WTC11 (cell line): ENCODE measurements at regions not wholly inside any gene's neighbourhood (a gene's known extent, or its start where the extent isn't known, plus 50 kb on each side); places are given as distances from the start of the nearest gene placed in this dataset.

Source experiments
- ATAC-seq: fragments of 200-7000 bp; cut with Tn5 transposase; 2 replicates; pipeline ENCODE4 v1.10.0; 2021; ENCODE audit warnings: mild to moderate bottlenecking, moderate library complexity
- CTCF ChIA-PET: fragments of 300-600 bp; sonication (Branson Sonifier 250); formaldehyde crosslinking; loops from one replicate; lab custom pipeline; 2021; ENCODE audit warnings: antibody characterized with exemption; lab: Charles Lee
- POLR2A ChIA-PET: fragments of 350-600 bp; sonication (Branson Sonifier 250); formaldehyde crosslinking; loops from one replicate; lab custom pipeline; 2021; ENCODE audit warnings: antibody characterized with exemption; lab: Charles Lee
- DNase-seq: peaks from one replicate; pipeline ENCODE4 v3.0.0; 2021; ENCODE audit warnings: low spot score
- H3K27ac Mint-ChIP-seq: 2 replicates; pipeline ENCODE4 v1.8.0; 2021; ENCODE audit warnings: mixed read lengths
- H3K27me3 Mint-ChIP-seq: 2 replicates; pipeline ENCODE4 v1.8.0; 2021; ENCODE audit warnings: low read depth, mild to moderate bottlenecking, moderate library complexity, mixed read lengths
- H3K36me3 Mint-ChIP-seq: 2 replicates; pipeline ENCODE4 v1.8.0; 2021; ENCODE audit warnings: mixed read lengths
- H3K4me1 Mint-ChIP-seq: 2 replicates; pipeline ENCODE4 v1.8.0; 2022; ENCODE audit warnings: mixed read lengths
- H3K4me3 Mint-ChIP-seq: 2 replicates; pipeline ENCODE4 v1.8.0; 2021; ENCODE audit warnings: mild to moderate bottlenecking, moderate library complexity, mixed read lengths
- H3K9me3 Mint-ChIP-seq: 2 replicates; pipeline ENCODE4 v1.8.0; 2021; ENCODE audit warnings: mixed read lengths
- CBFB ChIP-seq: sonication (generic); formaldehyde crosslinking; IDR thresholded peaks from 2 replicates; pipeline ENCODE4 v1.8.1; 2022; ENCODE audit warnings: mild to moderate bottlenecking, low read depth, missing genetic modification reagents
- CREM ChIP-seq: sonication (generic); formaldehyde crosslinking; IDR thresholded peaks from 2 replicates; pipeline ENCODE4 v1.8.1; 2022; ENCODE audit warnings: mild to moderate bottlenecking, missing genetic modification reagents, moderate library complexity
- ELF4 ChIP-seq: sonication (generic); formaldehyde crosslinking; IDR thresholded peaks from 2 replicates; pipeline ENCODE4 v1.8.1; 2022; ENCODE audit warnings: low read depth, mild to moderate bottlenecking, moderate library complexity, missing genetic modification reagents
- FOXK1 ChIP-seq: sonication (generic); formaldehyde crosslinking; IDR thresholded peaks from 2 replicates; pipeline ENCODE4 v1.8.0; 2022; ENCODE audit warnings: mild to moderate bottlenecking, moderate library complexity, missing genetic modification reagents
- FOXP4 ChIP-seq: sonication (generic); formaldehyde crosslinking; IDR thresholded peaks from 2 replicates; pipeline ENCODE4 v1.8.0; 2022; ENCODE audit warnings: mild to moderate bottlenecking, missing genetic modification reagents
- GRHL2 ChIP-seq: fragments of 250-450 bp; sonication (Bioruptor Pico); IDR thresholded peaks from 2 replicates; pipeline ENCODE4 v1.8.0; 2022; ENCODE audit warnings: mild to moderate bottlenecking, moderate library complexity; ENCODE audit not compliant: insufficient replicate concordance, severe bottlenecking
- GTF2I ChIP-seq: fragments of 250-450 bp; sonication (Bioruptor Pico); conservative IDR thresholded peaks from 2 replicates; pipeline ENCODE4 v1.4.0; 2021; ENCODE audit warnings: mild to moderate bottlenecking
- KAT7 ChIP-seq: sonication (generic); formaldehyde crosslinking; IDR thresholded peaks from 2 replicates; pipeline ENCODE4 v1.8.1; 2023; ENCODE audit warnings: missing genetic modification reagents, mild to moderate bottlenecking, borderline replicate concordance
- MAX ChIP-seq: sonication (generic); formaldehyde crosslinking; IDR thresholded peaks from 2 replicates; pipeline ENCODE4 v1.8.0; 2022; ENCODE audit warnings: mild to moderate bottlenecking, missing genetic modification reagents
- MYBL2 ChIP-seq: sonication (generic); formaldehyde crosslinking; IDR thresholded peaks from 2 replicates; pipeline ENCODE4 v1.8.1; 2023; ENCODE audit warnings: mild to moderate bottlenecking, moderate library complexity, missing genetic modification reagents
- NFE2L1 ChIP-seq: sonication (generic); formaldehyde crosslinking; IDR thresholded peaks from 2 replicates; pipeline ENCODE4 v1.8.1; 2023; ENCODE audit warnings: missing genetic modification reagents
- TEAD1 ChIP-seq: sonication (generic); formaldehyde crosslinking; IDR thresholded peaks from 2 replicates; pipeline ENCODE4 v1.8.0; 2022; ENCODE audit warnings: mild to moderate bottlenecking, missing genetic modification reagents
- USF2 ChIP-seq: sonication (generic); formaldehyde crosslinking; IDR thresholded peaks from 2 replicates; pipeline ENCODE4 v1.8.1; 2023; ENCODE audit warnings: mild to moderate bottlenecking, missing genetic modification reagents, moderate library complexity
- ZBTB43 ChIP-seq: sonication (generic); formaldehyde crosslinking; IDR thresholded peaks from 2 replicates; pipeline ENCODE4 v1.8.1; 2023; ENCODE audit warnings: mild to moderate bottlenecking, missing genetic modification reagents
- ZNF232 ChIP-seq: sonication (generic); formaldehyde crosslinking; IDR thresholded peaks from 2 replicates; pipeline ENCODE4 v1.8.0; 2022; ENCODE audit warnings: mild to moderate bottlenecking, missing genetic modification reagents
- ZNF317 ChIP-seq: sonication (generic); formaldehyde crosslinking; IDR thresholded peaks from 2 replicates; pipeline ENCODE4 v1.8.1; 2023; ENCODE audit warnings: low read depth, mild to moderate bottlenecking, moderate library complexity, missing genetic modification reagents, borderline replicate concordance
- TF ChIP-seq, protein P1 (sequence below): sonication (generic); formaldehyde crosslinking; IDR thresholded peaks from 2 replicates; pipeline ENCODE4 v1.8.0; 2022; ENCODE audit warnings: missing genetic modification reagents
- TF ChIP-seq, protein P2 (sequence below): sonication (generic); formaldehyde crosslinking; IDR thresholded peaks from 2 replicates; pipeline ENCODE4 v1.8.1; 2022; ENCODE audit warnings: mild to moderate bottlenecking, missing genetic modification reagents, moderate library complexity, borderline replicate concordance

DNA sequence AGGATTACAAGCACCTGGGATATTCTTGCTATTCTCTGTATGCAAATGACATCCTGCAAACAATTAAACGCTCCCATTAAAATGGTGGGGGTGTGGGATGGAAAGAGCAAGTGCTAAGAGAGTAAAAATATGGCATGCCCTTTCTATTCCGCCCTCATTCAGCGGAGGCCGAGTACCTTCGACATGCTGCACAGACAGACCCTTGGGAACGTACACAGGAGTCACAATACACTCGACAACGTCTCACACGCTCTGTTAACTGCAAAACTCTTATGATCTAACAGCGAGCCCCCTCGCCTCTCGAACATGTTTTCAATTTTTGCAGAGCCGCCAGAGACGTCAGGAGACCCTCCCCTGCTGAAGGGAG, 322.2 kb downstream of the CEMIP2 start (continued):
- TF ChIP-seq, protein P1, sequence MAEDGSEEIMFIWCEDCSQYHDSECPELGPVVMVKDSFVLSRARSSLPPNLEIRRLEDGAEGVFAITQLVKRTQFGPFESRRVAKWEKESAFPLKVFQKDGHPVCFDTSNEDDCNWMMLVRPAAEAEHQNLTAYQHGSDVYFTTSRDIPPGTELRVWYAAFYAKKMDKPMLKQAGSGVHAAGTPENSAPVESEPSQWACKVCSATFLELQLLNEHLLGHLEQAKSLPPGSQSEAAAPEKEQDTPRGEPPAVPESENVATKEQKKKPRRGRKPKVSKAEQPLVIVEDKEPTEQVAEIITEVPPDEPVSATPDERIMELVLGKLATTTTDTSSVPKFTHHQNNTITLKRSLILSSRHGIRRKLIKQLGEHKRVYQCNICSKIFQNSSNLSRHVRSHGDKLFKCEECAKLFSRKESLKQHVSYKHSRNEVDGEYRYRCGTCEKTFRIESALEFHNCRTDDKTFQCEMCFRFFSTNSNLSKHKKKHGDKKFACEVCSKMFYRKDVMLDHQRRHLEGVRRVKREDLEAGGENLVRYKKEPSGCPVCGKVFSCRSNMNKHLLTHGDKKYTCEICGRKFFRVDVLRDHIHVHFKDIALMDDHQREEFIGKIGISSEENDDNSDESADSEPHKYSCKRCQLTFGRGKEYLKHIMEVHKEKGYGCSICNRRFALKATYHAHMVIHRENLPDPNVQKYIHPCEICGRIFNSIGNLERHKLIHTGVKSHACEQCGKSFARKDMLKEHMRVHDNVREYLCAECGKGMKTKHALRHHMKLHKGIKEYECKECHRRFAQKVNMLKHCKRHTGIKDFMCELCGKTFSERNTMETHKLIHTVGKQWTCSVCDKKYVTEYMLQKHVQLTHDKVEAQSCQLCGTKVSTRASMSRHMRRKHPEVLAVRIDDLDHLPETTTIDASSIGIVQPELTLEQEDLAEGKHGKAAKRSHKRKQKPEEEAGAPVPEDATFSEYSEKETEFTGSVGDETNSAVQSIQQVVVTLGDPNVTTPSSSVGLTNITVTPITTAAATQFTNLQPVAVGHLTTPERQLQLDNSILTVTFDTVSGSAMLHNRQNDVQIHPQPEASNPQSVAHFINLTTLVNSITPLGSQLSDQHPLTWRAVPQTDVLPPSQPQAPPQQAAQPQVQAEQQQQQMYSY (CRISPR knock-in tag) = no peak
- TF ChIP-seq GRHL2 (CRISPR knock-in tag) = no peak
- TF ChIP-seq FOXK1 (CRISPR knock-in tag) = no peak
- no peak for TF ChIP-seq MAX (CRISPR knock-in tag)
- no peak for TF ChIP-seq USF2 (CRISPR knock-in tag)

DNA sequence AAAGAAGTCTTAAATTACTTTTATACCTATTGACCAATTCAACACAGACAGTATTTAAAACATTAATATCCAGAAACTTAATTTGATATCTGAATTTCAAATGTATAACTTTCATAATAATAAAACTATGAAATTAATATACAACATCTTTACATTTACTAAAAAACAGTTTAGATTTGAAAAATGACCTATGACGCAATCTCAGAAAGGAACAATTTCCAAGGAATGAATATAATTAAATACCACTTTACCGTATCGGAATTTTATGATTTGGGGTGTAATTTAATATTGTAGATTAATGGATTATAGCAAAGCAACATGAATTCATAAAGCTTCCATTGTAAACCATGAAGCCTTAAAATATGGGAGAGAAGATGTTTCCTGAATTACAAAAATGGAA, 321.5 kb upstream of the TRPM3 start:
- POLR2A ChIA-PET = no interaction called here
- Mint-ChIP-seq H3K27me3 (peaks cover 7% of the 10 kb centered on the region; the same call in 1 of the 2 replicates), H3K4me3 (no peak overlapping the region), H3K27ac (no peak overlapping the region), H3K36me3 (no peaks in the 10 kb centered on the region), H3K9me3 (no peaks in the 10 kb centered on the region), H3K4me1 (peaks cover 25% of the 10 kb centered on the region)
- DNase-seq = no peak
- ATAC-seq = no peak
- CTCF ChIA-PET = no interaction called here
- no peak for TF ChIP-seq CBFB (CRISPR knock-in tag)
- TF ChIP-seq, protein P2, sequence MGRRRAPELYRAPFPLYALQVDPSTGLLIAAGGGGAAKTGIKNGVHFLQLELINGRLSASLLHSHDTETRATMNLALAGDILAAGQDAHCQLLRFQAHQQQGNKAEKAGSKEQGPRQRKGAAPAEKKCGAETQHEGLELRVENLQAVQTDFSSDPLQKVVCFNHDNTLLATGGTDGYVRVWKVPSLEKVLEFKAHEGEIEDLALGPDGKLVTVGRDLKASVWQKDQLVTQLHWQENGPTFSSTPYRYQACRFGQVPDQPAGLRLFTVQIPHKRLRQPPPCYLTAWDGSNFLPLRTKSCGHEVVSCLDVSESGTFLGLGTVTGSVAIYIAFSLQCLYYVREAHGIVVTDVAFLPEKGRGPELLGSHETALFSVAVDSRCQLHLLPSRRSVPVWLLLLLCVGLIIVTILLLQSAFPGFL (CRISPR knock-in tag) = no peak
- no peak for TF ChIP-seq KAT7 (CRISPR knock-in tag)
- no peak for TF ChIP-seq NFE2L1 (CRISPR knock-in tag)
- no peak for TF ChIP-seq TEAD1 (CRISPR knock-in tag)
- TF ChIP-seq CREM (CRISPR knock-in tag) = no peak
- no peak for TF ChIP-seq FOXP4 (CRISPR knock-in tag)
- no peak for TF ChIP-seq ZNF317 (CRISPR knock-in tag)
- TF ChIP-seq MAX (CRISPR knock-in tag) = no peak
- no peak for TF ChIP-seq ZBTB43 (CRISPR knock-in tag)
- TF ChIP-seq ZNF232 = no peak
- TF ChIP-seq MYBL2 (CRISPR knock-in tag) = no peak
- TF ChIP-seq ELF4 (CRISPR knock-in tag) = no peak
- TF ChIP-seq FOXK1 (CRISPR knock-in tag) = no peak
- TF ChIP-seq GTF2I (CRISPR knock-in tag) = no peak
- TF ChIP-seq, all 79 proteins: peak for 0
